ENCODE measurements at regions not wholly inside any gene's neighbourhood (a gene's known extent, or its start where the extent isn't known, plus 50 kb on each side); places are given as distances from the start of the nearest gene placed in this dataset.

- TF ChIP-seq POLR2A (IDR thresholded peaks at IDR 0.05) (no peak), CTCF (IDR thresholded peaks at IDR 0.05) (no peak)
- intact Hi-C loops (cut with DNase I; ENCODE audit: low total_unique reads) = no loop called here
- no peak overlapping the region for H3K4me3 ChIP-seq
- H3K27ac ChIP-seq = no peak overlapping the region
- H3K36me3 ChIP-seq (ENCODE audit: low read depth, missing control alignments) = no peaks in the 10 kb centered on the region
- WGBS, 2 donors = 92 to 99% methylated on average over 4 of the region's 4 CpGs
- no peaks in the 10 kb centered on the region for H3K4me1 ChIP-seq
- no peak for DNase-seq
- no peaks in the 10 kb centered on the region for H3K27me3 ChIP-seq
- H3K9me3 ChIP-seq = no peaks in the 10 kb centered on the region
These were observed 151.6 kb upstream of the SYT1 start for GRCh38 chr12:78712834-78713481.

- 88 to 100% methylated on average over 1 of the region's 1 CpG for WGBS, 2 donors
- intact Hi-C loops (cut with DNase I; ENCODE audit: low total_unique reads) = no loop called here
- DNase-seq = no peak
- no peaks in the 10 kb centered on the region for H3K9me3 ChIP-seq
- TF ChIP-seq POLR2A (IDR thresholded peaks at IDR 0.05) = no peak
- TF ChIP-seq CTCF (IDR thresholded peaks at IDR 0.05) = no peak
- H3K36me3 ChIP-seq (ENCODE audit: low read depth, missing control alignments) = no peaks in the 10 kb centered on the region
- H3K27ac ChIP-seq = no peak overlapping the region
- no peaks in the 10 kb centered on the region for H3K27me3 ChIP-seq
- no peaks in the 10 kb centered on the region for H3K4me1 ChIP-seq
- H3K4me3 ChIP-seq = no peak overlapping the region
These were observed 144.9 kb upstream of the SYT1 start for GRCh38 chr12:78719721-78720120.

GRCh38 chr12:78721906-78722305 is 142.7 kb upstream of the SYT1 start:
- Histone ChIP-seq H3K4me3 (no peak overlapping the region), H3K4me1 (no peaks in the 10 kb centered on the region), H3K9me3 (no peaks in the 10 kb centered on the region), H3K27ac (no peak overlapping the region), H3K27me3 (no peaks in the 10 kb centered on the region), H3K36me3 (ENCODE audit: low read depth, missing control alignments) (no peaks in the 10 kb centered on the region)
- DNase-seq = no peak
- TF ChIP-seq CTCF (IDR thresholded peaks at IDR 0.05) (no peak), POLR2A (IDR thresholded peaks at IDR 0.05) (no peak)
- intact Hi-C loops (cut with DNase I; ENCODE audit: low total_unique reads) = no loop called here

GRCh38 chr12:78725033-78725432 is 139.5 kb upstream of the SYT1 start:
- H3K36me3 ChIP-seq (ENCODE audit: low read depth, missing control alignments) = no peaks in the 10 kb centered on the region
- no peak overlapping the region for H3K4me3 ChIP-seq
- no peaks in the 10 kb centered on the region for H3K4me1 ChIP-seq
- intact Hi-C loops (cut with DNase I; ENCODE audit: low total_unique reads) = no loop called here
- no peak for DNase-seq
- TF ChIP-seq CTCF (IDR thresholded peaks at IDR 0.05) (no peak), POLR2A (IDR thresholded peaks at IDR 0.05) (no peak)
- no peak overlapping the region for H3K27ac ChIP-seq
- no peaks in the 10 kb centered on the region for H3K9me3 ChIP-seq
- WGBS, 2 donors = 79 to 95% methylated on average over 1 of the region's 1 CpG
- no peaks in the 10 kb centered on the region for H3K27me3 ChIP-seq

GRCh38 chr12:78725951-78726580 is 138.5 kb upstream of the SYT1 start:
- H3K27ac ChIP-seq = no peak overlapping the region
- no peaks in the 10 kb centered on the region for H3K4me1 ChIP-seq
- H3K27me3 ChIP-seq = no peaks in the 10 kb centered on the region
- WGBS, 2 donors = 65 to 67% methylated on average over 3 of the region's 3 CpGs
- intact Hi-C loops (cut with DNase I; ENCODE audit: low total_unique reads) = no loop called here
- TF ChIP-seq CTCF (IDR thresholded peaks at IDR 0.05) (no peak), POLR2A (IDR thresholded peaks at IDR 0.05) (no peak)
- H3K9me3 ChIP-seq = no peaks in the 10 kb centered on the region
- no peak for DNase-seq
- no peaks in the 10 kb centered on the region for H3K36me3 ChIP-seq (ENCODE audit: low read depth, missing control alignments)
- no peak overlapping the region for H3K4me3 ChIP-seq
